ENCODE measurements at regions not wholly inside any gene's neighbourhood (a gene's known extent, or its start where the extent isn't known, plus 50 kb on each side); places are given as distances from the start of the nearest gene placed in this dataset.
"Not testable (repeated sequence)": the region's sequence is repeated elsewhere in the genome, so short reads cannot be mapped to it uniquely, and the experiment has no call there.

- Histone ChIP-seq H3F3A (ENCODE audit: insufficient read depth, low read length) (no peaks in the 10 kb centered on the region), H4K20me1 (ENCODE audit: insufficient read depth, low read length) (no peaks in the 10 kb centered on the region), H3K9me3 (replicated peaks; ENCODE audit: insufficient read depth, low read length) (no peaks in the 10 kb centered on the region), H3K27me3 (replicated peaks; ENCODE audit: insufficient read depth, low read length) (no peaks in the 10 kb centered on the region), H3K9me2 (replicated peaks; ENCODE audit: insufficient read depth, low read length) (no peaks in the 10 kb centered on the region), H3K36me3 (replicated peaks; ENCODE audit: insufficient read depth, low read length) (no peaks in the 10 kb centered on the region), H3K4me2 (ENCODE audit: low read depth, low read length) (no peak overlapping the region), H2AFZ (ENCODE audit: low read length) (no peak overlapping the region), H3K9ac (ENCODE audit: low read length) (no peak overlapping the region), H3K79me2 (ENCODE audit: low read length) (no peaks in the 10 kb centered on the region), H3K4me3 (ENCODE audit: low read length) (no peak overlapping the region), H3K4me1 (ENCODE audit: low read length) (no peaks in the 10 kb centered on the region), H3K27ac (ENCODE audit: low read length) (no peak overlapping the region)
- TF ChIP-seq EZH2 (optimal IDR thresholded peaks at IDR 0.05; ENCODE audit: low read depth, low read length) (no peak), CTCF (IDR thresholded peaks at IDR 0.05; ENCODE audit: low read length) (no peak), EZH2phosphoT487 (IDR thresholded peaks at IDR 0.05; ENCODE audit: low read length) (no peak)
- DNase-seq = no peak
These were observed 79.7 kb upstream of the EFCAB3 start for GRCh38 chr17:62300697-62301096.

- H3K9me2 ChIP-seq (replicated peaks; ENCODE audit: insufficient read depth, low read length); H3K27me3 ChIP-seq (replicated peaks; ENCODE audit: insufficient read depth, low read length); H2AFZ ChIP-seq (ENCODE audit: low read length); DNase-seq; H3K4me3 ChIP-seq (ENCODE audit: low read length); H3K4me1 ChIP-seq (ENCODE audit: low read length); H3F3A ChIP-seq (ENCODE audit: insufficient read depth, low read length); H3K9me3 ChIP-seq (replicated peaks; ENCODE audit: insufficient read depth, low read length); H4K20me1 ChIP-seq (ENCODE audit: insufficient read depth, low read length); H3K36me3 ChIP-seq (replicated peaks; ENCODE audit: insufficient read depth, low read length); H3K79me2 ChIP-seq (ENCODE audit: low read length); H3K4me2 ChIP-seq (ENCODE audit: low read depth, low read length); H3K9ac ChIP-seq (ENCODE audit: low read length); H3K27ac ChIP-seq (ENCODE audit: low read length): not testable (repeated sequence)
These were observed 105.1 kb upstream of the EFCAB3 start for GRCh38 chr17:62275290-62275689.

- not testable (repeated sequence) for H3K9ac ChIP-seq (ENCODE audit: low read length); H3K4me3 ChIP-seq (ENCODE audit: low read length); H3F3A ChIP-seq (ENCODE audit: insufficient read depth, low read length); H3K27ac ChIP-seq (ENCODE audit: low read length); H3K4me1 ChIP-seq (ENCODE audit: low read length); H3K9me3 ChIP-seq (replicated peaks; ENCODE audit: insufficient read depth, low read length); H3K79me2 ChIP-seq (ENCODE audit: low read length); H3K27me3 ChIP-seq (replicated peaks; ENCODE audit: insufficient read depth, low read length); H3K4me2 ChIP-seq (ENCODE audit: low read depth, low read length); DNase-seq; H4K20me1 ChIP-seq (ENCODE audit: insufficient read depth, low read length); H2AFZ ChIP-seq (ENCODE audit: low read length); H3K9me2 ChIP-seq (replicated peaks; ENCODE audit: insufficient read depth, low read length); H3K36me3 ChIP-seq (replicated peaks; ENCODE audit: insufficient read depth, low read length)
These were observed 112.0 kb upstream of the EFCAB3 start for GRCh38 chr17:62268361-62268760.

GRCh38 chr17:62264974-62265373 is 115.4 kb upstream of the EFCAB3 start:
- H3F3A ChIP-seq (ENCODE audit: insufficient read depth, low read length); H3K27me3 ChIP-seq (replicated peaks; ENCODE audit: insufficient read depth, low read length); H3K4me1 ChIP-seq (ENCODE audit: low read length); H3K4me2 ChIP-seq (ENCODE audit: low read depth, low read length); H3K9me3 ChIP-seq (replicated peaks; ENCODE audit: insufficient read depth, low read length); H3K4me3 ChIP-seq (ENCODE audit: low read length); H3K36me3 ChIP-seq (replicated peaks; ENCODE audit: insufficient read depth, low read length); H2AFZ ChIP-seq (ENCODE audit: low read length); DNase-seq; H3K27ac ChIP-seq (ENCODE audit: low read length); H3K9ac ChIP-seq (ENCODE audit: low read length); H4K20me1 ChIP-seq (ENCODE audit: insufficient read depth, low read length); H3K79me2 ChIP-seq (ENCODE audit: low read length); H3K9me2 ChIP-seq (replicated peaks; ENCODE audit: insufficient read depth, low read length): not testable (repeated sequence)

GRCh38 chr17:62255791-62256190 is 124.6 kb upstream of the EFCAB3 start:
- not testable (repeated sequence) for H3K4me2 ChIP-seq (ENCODE audit: low read depth, low read length); H3K4me3 ChIP-seq (ENCODE audit: low read length); H3F3A ChIP-seq (ENCODE audit: insufficient read depth, low read length); H2AFZ ChIP-seq (ENCODE audit: low read length); H3K79me2 ChIP-seq (ENCODE audit: low read length); H4K20me1 ChIP-seq (ENCODE audit: insufficient read depth, low read length); H3K9me2 ChIP-seq (replicated peaks; ENCODE audit: insufficient read depth, low read length); H3K9ac ChIP-seq (ENCODE audit: low read length); H3K4me1 ChIP-seq (ENCODE audit: low read length); H3K9me3 ChIP-seq (replicated peaks; ENCODE audit: insufficient read depth, low read length); H3K27me3 ChIP-seq (replicated peaks; ENCODE audit: insufficient read depth, low read length); H3K36me3 ChIP-seq (replicated peaks; ENCODE audit: insufficient read depth, low read length); H3K27ac ChIP-seq (ENCODE audit: low read length); DNase-seq

- H3K4me3 ChIP-seq (ENCODE audit: low read length); DNase-seq; H3K27me3 ChIP-seq (replicated peaks; ENCODE audit: insufficient read depth, low read length); H2AFZ ChIP-seq (ENCODE audit: low read length); H3K4me1 ChIP-seq (ENCODE audit: low read length); H4K20me1 ChIP-seq (ENCODE audit: insufficient read depth, low read length); H3K9ac ChIP-seq (ENCODE audit: low read length); H3K4me2 ChIP-seq (ENCODE audit: low read depth, low read length); H3K27ac ChIP-seq (ENCODE audit: low read length); H3F3A ChIP-seq (ENCODE audit: insufficient read depth, low read length); H3K9me3 ChIP-seq (replicated peaks; ENCODE audit: insufficient read depth, low read length); H3K79me2 ChIP-seq (ENCODE audit: low read length); H3K9me2 ChIP-seq (replicated peaks; ENCODE audit: insufficient read depth, low read length); H3K36me3 ChIP-seq (replicated peaks; ENCODE audit: insufficient read depth, low read length): not testable (repeated sequence)
These were observed 138.3 kb upstream of the EFCAB3 start for GRCh38 chr17:62242076-62242475.

- H3K79me2 ChIP-seq (ENCODE audit: low read length); H4K20me1 ChIP-seq (ENCODE audit: insufficient read depth, low read length); H3K36me3 ChIP-seq (replicated peaks; ENCODE audit: insufficient read depth, low read length); DNase-seq; H3F3A ChIP-seq (ENCODE audit: insufficient read depth, low read length); H3K9me2 ChIP-seq (replicated peaks; ENCODE audit: insufficient read depth, low read length); H3K4me2 ChIP-seq (ENCODE audit: low read depth, low read length); H3K9me3 ChIP-seq (replicated peaks; ENCODE audit: insufficient read depth, low read length); H3K9ac ChIP-seq (ENCODE audit: low read length); H3K27me3 ChIP-seq (replicated peaks; ENCODE audit: insufficient read depth, low read length); H3K4me1 ChIP-seq (ENCODE audit: low read length); H2AFZ ChIP-seq (ENCODE audit: low read length); H3K4me3 ChIP-seq (ENCODE audit: low read length); H3K27ac ChIP-seq (ENCODE audit: low read length): not testable (repeated sequence)
These were observed 140.8 kb upstream of the EFCAB3 start for GRCh38 chr17:62239569-62239968.
